ENCODE measurements at regions not wholly inside any gene's neighbourhood (a gene's known extent, or its start where the extent isn't known, plus 50 kb on each side); places are given as distances from the start of the nearest gene placed in this dataset.
"Not testable (repeated sequence)": the region's sequence is repeated elsewhere in the genome, so short reads cannot be mapped to it uniquely, and the experiment has no call there.

GRCh38 chr7:10723832-10724231 is 249.8 kb upstream of the PHF14 start:
- DNase-seq: no peak

GRCh38 chr7:10724449-10724848 is 249.2 kb upstream of the PHF14 start:
- no peak for DNase-seq

GRCh38 chr7:10727636-10728035 is 246.0 kb upstream of the PHF14 start:
- DNase-seq: no peak

GRCh38 chr7:10731253-10731773 is 242.4 kb upstream of the PHF14 start:
- DNase-seq: no peak

GRCh38 chr7:10733747-10734146 is 239.9 kb upstream of the PHF14 start:
- no peak for DNase-seq

GRCh38 chr7:10734595-10734994 is 239.1 kb upstream of the PHF14 start:
- no peak for DNase-seq

GRCh38 chr7:10739401-10739800 is 234.3 kb upstream of the PHF14 start:
- no peak for DNase-seq

- no peak for DNase-seq
Measured at GRCh38 chr7:10740805-10741204, 232.9 kb upstream of the PHF14 start.

GRCh38 chr7:10756981-10757380 is 216.7 kb upstream of the PHF14 start:
- DNase-seq: no peak

- no peak for DNase-seq
Measured at GRCh38 chr7:10759120-10759519, 214.6 kb upstream of the PHF14 start.

- DNase-seq: no peak
Measured at GRCh38 chr7:10767771-10768170, 205.9 kb upstream of the PHF14 start.

GRCh38 chr7:10770176-10770575 is 203.5 kb upstream of the PHF14 start:
- no peak for DNase-seq

- no peak for DNase-seq
Measured at GRCh38 chr7:10773430-10773829, 200.2 kb upstream of the PHF14 start.

GRCh38 chr7:10779465-10780399 is 193.9 kb upstream of the PHF14 start:
- DNase-seq: no peak

GRCh38 chr7:10780400-10780747 is 193.3 kb upstream of the PHF14 start:
- DNase-seq: no peak

GRCh38 chr7:10786976-10787375 is 186.7 kb upstream of the PHF14 start:
- not testable (repeated sequence) for DNase-seq

- DNase-seq: no peak
Measured at GRCh38 chr7:10789170-10789569, 184.5 kb upstream of the PHF14 start.

GRCh38 chr7:10790910-10791309 is 182.8 kb upstream of the PHF14 start:
- no peak for DNase-seq

- DNase-seq: no peak
Measured at GRCh38 chr7:10793995-10794775, 179.5 kb upstream of the PHF14 start.

- no peak for DNase-seq
Measured at GRCh38 chr7:10797157-10797556, 176.5 kb upstream of the PHF14 start.

- DNase-seq: no peak
Measured at GRCh38 chr7:10798044-10798443, 175.6 kb upstream of the PHF14 start.

GRCh38 chr7:10799475-10799874 is 174.2 kb upstream of the PHF14 start:
- DNase-seq: no peak

- no peak for DNase-seq
Measured at GRCh38 chr7:10802011-10802410, 171.7 kb upstream of the PHF14 start.

GRCh38 chr7:10802526-10802925 is 171.1 kb upstream of the PHF14 start:
- no peak for DNase-seq

Data from left hindlimb (tissue), 1 donor.